Breast epithelium (tissue), 4 donors: ENCODE measurements at regions not wholly inside any gene's neighbourhood (a gene's known extent, or its start where the extent isn't known, plus 50 kb on each side); places are given as distances from the start of the nearest gene placed in this dataset.

Experiments
- DNase-seq, 2 donors: peaks; one replicate each; pipeline ENCODE4 v3.0.0-alpha.2; 2019; ENCODE audit warnings: low spot score in 2 of 2
- H3K27ac ChIP-seq, 2 donors: fragments of 200-600 bp; sonication (generic) in 1 of 2; one replicate each; pipeline ENCODE4 v1.5.1; 2016 to 2019; ENCODE audit warnings: mild to moderate bottlenecking in 1 of 2
- H3K27me3 ChIP-seq, 2 donors: fragments of 200-600 bp; sonication (generic) in 1 of 2; one replicate each; pipeline versions ENCODE4 v1.5.1 to v1.6.0; 2017 to 2019; ENCODE audit warnings: control low read depth in 1 of 2, mild to moderate bottlenecking in 1 of 2
- H3K36me3 ChIP-seq: fragments of 200-600 bp; one replicate; pipeline ENCODE4 v1.5.1; 2019
- H3K4me1 ChIP-seq, 2 donors: fragments of 200-600 bp; sonication (generic); one replicate each; pipeline ENCODE4 v1.5.1; 2016 to 2019; ENCODE audit warnings: control low read depth in 1 of 2
- H3K4me3 ChIP-seq, 3 donors: fragments of 200-600 bp; sonication (generic); 1 replicate in 2 of 3; 2 replicates in 1 of 3; pipeline ENCODE4 v1.5.1; 2016 to 2019; ENCODE audit warnings: mild to moderate bottlenecking in 3 of 3, moderate library complexity in 2 of 3
- H3K9me3 ChIP-seq, 2 donors: fragments of 200-600 bp; sonication (generic) in 1 of 2; one replicate each; pipeline ENCODE4 v1.5.1; 2016 to 2019; ENCODE audit warnings: control low read depth in 1 of 2
- POLR2A ChIP-seq: fragments of 450-650 bp; IDR thresholded peaks from one replicate; pipeline ENCODE4 v1.6.1; 2016; ENCODE audit warnings: antibody characterized with exemption, mild to moderate bottlenecking, moderate library complexity
- POLR2AphosphoS5 ChIP-seq, 3 donors: sonication (generic); formaldehyde crosslinking; IDR thresholded peaks; one replicate each; pipeline ENCODE4 v1.6.1; 2017; ENCODE audit warnings: antibody characterized with exemption in 3 of 3
- intact Hi-C: fragments of 100-400 bp; cut with DNase I; formaldehyde crosslinking; loops from one replicate; pipeline ENCODE4 v1.15.1; 2023; ENCODE audit warnings: low total_unique reads
- TF ChIP-seq, protein P1 (sequence below), 3 donors: fragments of 450-650 bp; IDR thresholded peaks; one replicate each; pipeline ENCODE4 v1.5.1; 2016 to 2017; ENCODE audit warnings: antibody characterized with exemption in 3 of 3, mild to moderate bottlenecking in 3 of 3, moderate library complexity in 3 of 3

DNA sequence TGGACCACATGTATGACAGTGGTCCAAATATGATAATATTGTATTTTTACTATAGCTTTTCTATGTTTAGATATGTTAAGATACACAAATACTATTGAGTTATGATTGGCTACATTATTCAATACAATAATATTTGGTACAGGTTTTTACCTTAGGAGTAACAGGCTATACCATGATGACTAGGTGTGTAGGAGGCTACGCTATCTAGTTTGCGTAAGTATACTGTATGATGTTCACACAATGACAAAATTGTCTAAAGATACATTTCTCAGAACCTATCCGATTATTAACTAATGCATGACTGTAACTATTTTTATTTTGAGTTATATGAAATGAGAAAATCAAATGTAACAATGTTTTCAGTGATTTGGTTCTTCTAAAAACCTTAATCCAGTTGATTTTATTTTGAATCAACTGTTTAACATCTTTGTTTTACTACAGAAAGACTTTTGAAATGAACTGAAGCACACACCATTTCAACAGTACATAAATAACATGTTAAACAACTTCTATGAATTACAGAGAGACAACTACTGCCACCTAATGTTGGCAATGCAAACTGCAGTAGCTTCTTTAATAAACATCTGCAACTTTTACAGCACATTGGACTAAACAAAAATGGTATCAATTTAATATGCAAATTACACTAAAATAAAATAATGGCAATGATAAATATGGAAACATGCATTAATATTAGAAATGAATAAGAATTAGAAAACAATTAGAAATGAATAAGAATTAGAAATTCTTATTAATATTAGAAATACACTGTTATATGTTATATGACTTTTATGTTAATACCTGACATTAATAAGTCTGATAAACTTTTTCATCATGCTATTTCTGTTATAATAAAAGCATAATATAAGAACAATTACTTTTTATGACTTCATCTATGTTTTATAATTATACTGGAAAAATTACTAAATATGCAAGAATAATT is 255.7 kb downstream of the MBNL1 start:
- Histone ChIP-seq H3K27ac (no peak overlapping the region), H3K4me1 (no peaks in the 10 kb centered on the region), H3K4me3 (no peak overlapping the region), H3K36me3 (no peaks in the 10 kb centered on the region), H3K27me3 (no peaks in the 10 kb centered on the region), H3K9me3 (no peaks in the 10 kb centered on the region)
- TF ChIP-seq POLR2AphosphoS5 (IDR thresholded peaks at IDR 0.05) (no peak), POLR2A (no peak)
- TF ChIP-seq, protein P1, sequence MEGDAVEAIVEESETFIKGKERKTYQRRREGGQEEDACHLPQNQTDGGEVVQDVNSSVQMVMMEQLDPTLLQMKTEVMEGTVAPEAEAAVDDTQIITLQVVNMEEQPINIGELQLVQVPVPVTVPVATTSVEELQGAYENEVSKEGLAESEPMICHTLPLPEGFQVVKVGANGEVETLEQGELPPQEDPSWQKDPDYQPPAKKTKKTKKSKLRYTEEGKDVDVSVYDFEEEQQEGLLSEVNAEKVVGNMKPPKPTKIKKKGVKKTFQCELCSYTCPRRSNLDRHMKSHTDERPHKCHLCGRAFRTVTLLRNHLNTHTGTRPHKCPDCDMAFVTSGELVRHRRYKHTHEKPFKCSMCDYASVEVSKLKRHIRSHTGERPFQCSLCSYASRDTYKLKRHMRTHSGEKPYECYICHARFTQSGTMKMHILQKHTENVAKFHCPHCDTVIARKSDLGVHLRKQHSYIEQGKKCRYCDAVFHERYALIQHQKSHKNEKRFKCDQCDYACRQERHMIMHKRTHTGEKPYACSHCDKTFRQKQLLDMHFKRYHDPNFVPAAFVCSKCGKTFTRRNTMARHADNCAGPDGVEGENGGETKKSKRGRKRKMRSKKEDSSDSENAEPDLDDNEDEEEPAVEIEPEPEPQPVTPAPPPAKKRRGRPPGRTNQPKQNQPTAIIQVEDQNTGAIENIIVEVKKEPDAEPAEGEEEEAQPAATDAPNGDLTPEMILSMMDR (IDR thresholded peaks at IDR 0.05) = peak; percentile 60 to 75 (median 67)
- DNase-seq = no peak
- intact Hi-C loops = no loop called here

DNA sequence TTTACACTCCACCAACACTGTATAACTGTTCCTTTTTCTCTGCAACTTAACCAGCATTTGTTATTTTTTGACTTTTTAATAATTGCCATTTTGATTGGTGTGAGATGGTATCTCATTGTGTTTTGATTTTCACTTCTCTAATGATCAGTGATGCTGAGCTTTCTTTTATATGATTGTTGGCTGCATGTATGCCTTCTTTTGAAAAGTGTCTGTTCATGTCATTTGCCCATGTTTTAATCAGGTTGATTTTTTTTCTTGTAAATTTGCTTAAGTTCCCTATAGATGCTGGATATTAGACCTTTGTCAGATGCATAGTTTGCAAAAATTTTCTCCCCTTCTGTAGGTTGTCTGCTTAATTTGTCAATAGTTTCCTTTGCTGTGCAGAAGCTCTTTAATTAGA is 263.0 kb downstream of the MBNL1 start:
- intact Hi-C loops = no loop called here
- Histone ChIP-seq H3K9me3 (peaks cover 0 to 3% of the 10 kb centered on the region in 2 donors), H3K27ac (no peak overlapping the region), H3K4me3 (no peak overlapping the region), H3K36me3 (no peaks in the 10 kb centered on the region), H3K4me1 (no peaks in the 10 kb centered on the region), H3K27me3 (no peaks in the 10 kb centered on the region)
- DNase-seq = no peak
- no peak for TF ChIP-seq POLR2A
- TF ChIP-seq, protein P1 (IDR thresholded peaks at IDR 0.05) = no peak
- no peak for TF ChIP-seq POLR2AphosphoS5 (IDR thresholded peaks at IDR 0.05)

DNA sequence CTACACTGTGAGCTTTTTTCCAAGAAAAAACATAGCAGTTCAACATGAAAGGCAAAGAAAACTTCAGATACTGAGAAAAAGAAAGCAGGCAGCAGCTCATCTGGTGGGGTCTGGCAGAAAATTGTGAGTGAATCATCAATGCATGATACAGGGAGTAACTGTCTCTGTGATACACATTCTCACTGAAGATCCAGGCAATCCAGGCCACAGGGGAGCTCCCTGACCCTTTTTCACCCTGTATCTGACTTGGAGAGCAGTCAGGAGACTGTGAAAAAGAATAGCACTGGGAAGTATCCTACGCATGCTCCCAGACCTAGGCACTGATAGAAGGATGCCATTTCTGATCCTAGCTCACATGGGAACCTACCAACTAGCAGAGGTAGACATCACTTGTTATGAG is 269.8 kb downstream of the MBNL1 start:
- Histone ChIP-seq H3K4me1 (no peaks in the 10 kb centered on the region), H3K27me3 (no peaks in the 10 kb centered on the region), H3K27ac (no peak overlapping the region), H3K36me3 (no peaks in the 10 kb centered on the region), H3K4me3 (no peak overlapping the region), H3K9me3 (peaks cover 5% of the 10 kb centered on the region in 2 donors)
- DNase-seq = no peak
- intact Hi-C loops = no loop called here
- TF ChIP-seq POLR2A = no peak
- TF ChIP-seq POLR2AphosphoS5 (IDR thresholded peaks at IDR 0.05) = no peak
- TF ChIP-seq, protein P1 (IDR thresholded peaks at IDR 0.05) = no peak

GRCh38 chr3:152539191-152539764 is 270.5 kb downstream of the MBNL1 start:
- intact Hi-C loops = no loop called here
- Histone ChIP-seq H3K4me1 (no peaks in the 10 kb centered on the region), H3K4me3 (no peak overlapping the region), H3K27me3 (no peaks in the 10 kb centered on the region), H3K27ac (no peak overlapping the region), H3K36me3 (no peaks in the 10 kb centered on the region), H3K9me3 (peaks cover 5% of the 10 kb centered on the region in 2 donors)
- TF ChIP-seq POLR2A = no peak
- no peak for TF ChIP-seq POLR2AphosphoS5 (IDR thresholded peaks at IDR 0.05)
- TF ChIP-seq, protein P1 (IDR thresholded peaks at IDR 0.05) = no peak
- no peak for DNase-seq

GRCh38 chr3:152540120-152540519 is 271.4 kb downstream of the MBNL1 start:
- DNase-seq = no peak
- no peaks in the 10 kb centered on the region for H3K27me3 ChIP-seq
- peaks cover 5% of the 10 kb centered on the region in 2 donors for H3K9me3 ChIP-seq
- no peaks in the 10 kb centered on the region for H3K36me3 ChIP-seq
- TF ChIP-seq POLR2AphosphoS5 (IDR thresholded peaks at IDR 0.05) (no peak), POLR2A (no peak)
- TF ChIP-seq, protein P1 (IDR thresholded peaks at IDR 0.05) = no peak
- no peak overlapping the region for H3K27ac ChIP-seq
- H3K4me3 ChIP-seq = no peak overlapping the region
- intact Hi-C loops = no loop called here
- no peaks in the 10 kb centered on the region for H3K4me1 ChIP-seq
